ENCODE measurements at regions not wholly inside any gene's neighbourhood (a gene's known extent, or its start where the extent isn't known, plus 50 kb on each side); places are given as distances from the start of the nearest gene placed in this dataset.

GRCh38 chr4:45317739-45318138 lies 591.4 kb upstream of the GNPDA2 start:
- intact Hi-C loops (cut with micrococcal nuclease; ENCODE audit: unreplicated experiment) (no loop called here), in situ Hi-C loops (cut with MboI) (no loop called here)
- ChIA-PET SMC1A (ENCODE audit: uncharacterized antibody, unreplicated experiment) (no interaction called here), POLR2A (no interaction called here), RAD21 (ENCODE audit: unreplicated experiment) (no interaction called here), CTCF (no interaction called here)
- no peak for FAIRE-seq
- no peaks in the 10 kb centered on the region for H3K9me3 ChIP-seq (replicated peaks; ENCODE audit: control insufficient read depth, insufficient read depth, low read length)
- no peaks in the 10 kb centered on the region for H3K4me1 ChIP-seq (ENCODE audit: control insufficient read depth, insufficient read depth, low read length)
- no peaks in the 10 kb centered on the region for H3K36me3 ChIP-seq (ENCODE audit: control insufficient read depth in 2 of 2, insufficient read depth in 2 of 2, low read length in 1 of 2)
- H2AFZ ChIP-seq (ENCODE audit: control insufficient read depth, low read depth, low read length), result no peak overlapping the region
- no peak for ATAC-seq
- no TSS peak for BruUV-seq (replicated peaks)
- WGBS (ENCODE audit: insufficient coverage, insufficient replicate concordance, low lambda C conversion rate, missing lambda C conversion rate), result 0% methylated on average over 1 of the region's 1 CpG
- H3K27me3 ChIP-seq (replicated peaks in 1 of 2; ENCODE audit: control insufficient read depth in 2 of 2, insufficient read depth in 2 of 2, low read length in 1 of 2), result no peaks in the 10 kb centered on the region
- no peaks in the 10 kb centered on the region for H3K79me2 ChIP-seq (ENCODE audit: control insufficient read depth, insufficient read depth, low read length)
- DNase-seq (ENCODE audit: low read depth, low spot score), result no peak
- H3K4me2 ChIP-seq (ENCODE audit: control insufficient read depth, insufficient read depth), result no peak overlapping the region
- TF ChIP-seq NR2C2 (IDR thresholded peaks at IDR 0.05; ENCODE audit: borderline replicate concordance, control insufficient read depth, insufficient read length, low read depth), result no peak
- TF ChIP-seq HDGF (IDR thresholded peaks at IDR 0.05), result no peak
- TF ChIP-seq BHLHE40 (IDR thresholded peaks at IDR 0.05; ENCODE audit: borderline replicate concordance in 1 of 2, low read depth in 2 of 2, low read length in 1 of 2), result no peak
- TF ChIP-seq, protein P1, sequence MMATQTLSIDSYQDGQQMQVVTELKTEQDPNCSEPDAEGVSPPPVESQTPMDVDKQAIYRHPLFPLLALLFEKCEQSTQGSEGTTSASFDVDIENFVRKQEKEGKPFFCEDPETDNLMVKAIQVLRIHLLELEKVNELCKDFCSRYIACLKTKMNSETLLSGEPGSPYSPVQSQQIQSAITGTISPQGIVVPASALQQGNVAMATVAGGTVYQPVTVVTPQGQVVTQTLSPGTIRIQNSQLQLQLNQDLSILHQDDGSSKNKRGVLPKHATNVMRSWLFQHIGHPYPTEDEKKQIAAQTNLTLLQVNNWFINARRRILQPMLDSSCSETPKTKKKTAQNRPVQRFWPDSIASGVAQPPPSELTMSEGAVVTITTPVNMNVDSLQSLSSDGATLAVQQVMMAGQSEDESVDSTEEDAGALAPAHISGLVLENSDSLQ (IDR thresholded peaks at IDR 0.05), result no peak
- TF ChIP-seq, protein P2, sequence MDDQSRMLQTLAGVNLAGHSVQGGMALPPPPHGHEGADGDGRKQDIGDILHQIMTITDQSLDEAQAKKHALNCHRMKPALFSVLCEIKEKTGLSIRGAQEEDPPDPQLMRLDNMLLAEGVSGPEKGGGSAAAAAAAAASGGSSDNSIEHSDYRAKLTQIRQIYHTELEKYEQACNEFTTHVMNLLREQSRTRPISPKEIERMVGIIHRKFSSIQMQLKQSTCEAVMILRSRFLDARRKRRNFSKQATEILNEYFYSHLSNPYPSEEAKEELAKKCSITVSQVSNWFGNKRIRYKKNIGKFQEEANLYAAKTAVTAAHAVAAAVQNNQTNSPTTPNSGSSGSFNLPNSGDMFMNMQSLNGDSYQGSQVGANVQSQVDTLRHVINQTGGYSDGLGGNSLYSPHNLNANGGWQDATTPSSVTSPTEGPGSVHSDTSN (IDR thresholded peaks at IDR 0.05; ENCODE audit: insufficient replicate concordance, low read depth, low read length), result no peak
- TF ChIP-seq ZNF274 (IDR thresholded peaks at IDR 0.05; ENCODE audit: insufficient read depth, insufficient read length), result no peak
- no peak for TF ChIP-seq MTA2 (IDR thresholded peaks at IDR 0.05; ENCODE audit: low read depth)
- no peak for TF ChIP-seq HSF1 (IDR thresholded peaks at IDR 0.05; ENCODE audit: low read depth, low read length)
- no peak for TF ChIP-seq MTA3 (IDR thresholded peaks at IDR 0.05; ENCODE audit: borderline replicate concordance, low read length)
- TF ChIP-seq JUNB (IDR thresholded peaks at IDR 0.05), result no peak
- TF ChIP-seq NR2F1 (conservative IDR thresholded peaks at IDR 0.05), result no peak
- TF ChIP-seq MXI1 (IDR thresholded peaks at IDR 0.05; ENCODE audit: low read depth, low read length), result no peak
- no peak for TF ChIP-seq CBFB (IDR thresholded peaks at IDR 0.05; ENCODE audit: low read depth)
- no peak for TF ChIP-seq MYC (IDR thresholded peaks at IDR 0.05; ENCODE audit: insufficient read depth, insufficient read length, insufficient replicate concordance, low read length, severe bottlenecking)
- no peak for TF ChIP-seq ELK1 (IDR thresholded peaks at IDR 0.05; ENCODE audit: low read depth, low read length)
- TF ChIP-seq TCF7 (IDR thresholded peaks at IDR 0.05; ENCODE audit: borderline replicate concordance), result no peak
- no peak for TF ChIP-seq NBN (IDR thresholded peaks at IDR 0.05)
- no peak for TF ChIP-seq PML (IDR thresholded peaks at IDR 0.05; ENCODE audit: low read length)
- H3K9ac ChIP-seq (ENCODE audit: control insufficient read depth, insufficient read depth, low read length), result no peak overlapping the region
- H3K27ac ChIP-seq (ENCODE audit: control insufficient read depth, insufficient read depth), result no peak overlapping the region
- no peaks in the 10 kb centered on the region for H4K20me1 ChIP-seq (ENCODE audit: control insufficient read depth, insufficient read depth)
- no peak overlapping the region for H3K4me3 ChIP-seq

Measured in GM12878 (cell line).